Stimulated activated effector memory CD8-positive, alpha-beta T cell treated with anti-CD3 and anti-CD28 coated beads, Interleukin-12 subunit alpha, Interleukin-12 subunit beta, amount 100 ng/mL, for 72 hours (primary cell): ENCODE measurements at regions not wholly inside any gene's neighbourhood (a gene's known extent, or its start where the extent isn't known, plus 50 kb on each side); places are given as distances from the start of the nearest gene placed in this dataset.

Source experiments
- ATAC-seq: fragments of 150-1000 bp; cut with Tn5 transposase; 2 replicates; pipeline ENCODE4 v1.10.0; 2021
- DNase-seq, 2 donors: peaks; one replicate each; pipeline ENCODE4 v3.0.0; 2021 to 2022; ENCODE audit warnings: low spot score in 2 of 2
- H3K27ac Mint-ChIP-seq: one replicate; pipeline ENCODE4 v1.8.0; 2022; ENCODE audit warnings: mild to moderate bottlenecking, mixed read lengths
- H3K36me3 Mint-ChIP-seq: one replicate; pipeline ENCODE4 v1.8.0; 2022; ENCODE audit warnings: mild to moderate bottlenecking, mixed read lengths
- H3K4me1 Mint-ChIP-seq: one replicate; pipeline ENCODE4 v1.8.0; 2022; ENCODE audit warnings: mixed read lengths
- H3K4me3 Mint-ChIP-seq: one replicate; pipeline ENCODE4 v1.8.0; 2022; ENCODE audit warnings: mild to moderate bottlenecking, mixed read lengths
- H3K9me3 Mint-ChIP-seq: one replicate; pipeline ENCODE4 v1.8.0; 2022; ENCODE audit warnings: mixed read lengths

DNA sequence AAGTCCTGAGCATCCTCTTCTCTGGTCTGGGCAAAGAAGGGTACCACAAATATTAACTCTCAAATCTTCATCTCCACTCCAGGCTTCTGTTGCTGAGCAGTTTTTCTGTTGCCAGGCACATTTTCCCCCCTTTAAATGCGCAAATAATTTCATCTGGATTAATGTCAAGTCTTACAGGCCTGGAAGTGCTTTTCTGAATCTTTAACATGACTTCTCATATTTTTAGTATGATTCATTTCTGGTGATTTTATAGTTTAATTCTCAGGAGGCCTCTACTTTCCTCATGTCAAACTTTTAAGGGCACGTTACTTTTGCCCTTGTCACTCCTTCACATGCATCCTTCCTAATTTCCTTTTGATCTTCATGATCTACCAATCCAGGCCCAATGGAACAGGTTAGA, 510.2 kb downstream of the METTL15 start:
- Mint-ChIP-seq H3K36me3 (no peaks in the 10 kb centered on the region), H3K9me3 (peaks cover 9% of the 10 kb centered on the region), H3K27ac (no peak overlapping the region), H3K4me1 (no peaks in the 10 kb centered on the region), H3K4me3 (no peak overlapping the region)
- DNase-seq, result no peak
- ATAC-seq, result no peak

DNA sequence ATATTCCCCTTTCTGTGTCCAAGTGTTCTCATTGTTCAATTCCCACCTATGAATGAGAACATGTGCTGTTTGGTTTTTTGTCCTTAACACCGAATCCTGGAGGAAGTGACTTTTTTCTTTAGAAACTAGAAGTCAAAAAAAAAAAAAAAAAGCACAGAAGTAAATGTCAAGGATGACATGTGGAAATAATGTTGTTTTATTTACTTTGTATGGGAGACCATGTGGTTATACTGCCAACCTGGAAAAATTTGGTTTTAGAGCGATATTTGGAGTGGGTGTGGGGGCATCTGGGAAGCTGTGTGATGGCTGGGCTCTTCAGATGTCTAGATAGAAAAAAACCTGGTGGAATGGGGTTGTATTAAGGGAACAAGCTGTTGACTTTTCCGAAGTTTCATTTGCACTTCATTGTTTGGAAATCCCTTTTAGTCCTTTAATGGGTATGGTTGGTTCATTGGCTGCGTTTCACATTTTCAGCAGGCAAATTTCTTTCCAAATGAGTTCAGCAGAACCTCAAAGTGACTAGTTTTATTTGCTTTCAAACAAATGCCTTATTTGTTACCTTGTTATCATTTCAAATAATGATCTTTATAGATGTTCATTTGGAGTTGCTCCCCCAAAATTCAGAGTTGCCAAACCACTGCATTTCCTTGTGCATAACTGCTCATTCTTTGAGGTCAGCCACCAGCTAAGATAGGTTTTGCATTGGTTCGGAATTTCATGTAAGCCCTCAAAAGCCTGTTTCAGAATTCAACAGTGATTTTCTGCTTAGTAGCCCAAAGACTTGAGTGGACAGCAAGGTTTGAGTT, 508.2 kb downstream of the METTL15 start:
- no peak overlapping the region for H3K4me3 Mint-ChIP-seq
- no peak for ATAC-seq
- H3K36me3 Mint-ChIP-seq, result no peaks in the 10 kb centered on the region
- no peaks in the 10 kb centered on the region for H3K4me1 Mint-ChIP-seq
- H3K27ac Mint-ChIP-seq, result no peak overlapping the region
- H3K9me3 Mint-ChIP-seq, result peaks cover 4% of the 10 kb centered on the region
- no peak for DNase-seq

DNA sequence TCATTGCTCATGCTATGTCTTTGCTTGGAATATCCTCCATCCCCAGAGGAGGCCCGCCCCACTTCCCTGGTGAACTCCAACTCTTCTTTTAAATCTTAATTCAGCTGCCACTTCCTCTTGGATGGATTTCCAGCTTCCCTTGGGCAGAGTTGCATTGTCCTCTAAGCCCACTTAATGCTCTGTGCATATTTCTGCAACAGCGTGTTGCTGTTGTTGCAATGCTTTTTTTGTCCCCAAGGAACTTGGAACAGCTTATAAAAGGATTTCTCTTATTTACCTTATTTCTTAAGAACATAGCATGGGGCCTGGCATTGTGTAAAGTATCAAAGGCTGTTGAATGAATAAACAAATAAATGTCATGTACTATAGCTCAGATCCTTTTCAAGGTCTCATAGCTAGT, 507.4 kb downstream of the METTL15 start:
- Mint-ChIP-seq H3K4me1 (no peaks in the 10 kb centered on the region), H3K27ac (no peak overlapping the region), H3K9me3 (peaks cover 3% of the 10 kb centered on the region), H3K36me3 (no peaks in the 10 kb centered on the region), H3K4me3 (no peak overlapping the region)
- ATAC-seq (no peak), DNase-seq (no peak)

DNA sequence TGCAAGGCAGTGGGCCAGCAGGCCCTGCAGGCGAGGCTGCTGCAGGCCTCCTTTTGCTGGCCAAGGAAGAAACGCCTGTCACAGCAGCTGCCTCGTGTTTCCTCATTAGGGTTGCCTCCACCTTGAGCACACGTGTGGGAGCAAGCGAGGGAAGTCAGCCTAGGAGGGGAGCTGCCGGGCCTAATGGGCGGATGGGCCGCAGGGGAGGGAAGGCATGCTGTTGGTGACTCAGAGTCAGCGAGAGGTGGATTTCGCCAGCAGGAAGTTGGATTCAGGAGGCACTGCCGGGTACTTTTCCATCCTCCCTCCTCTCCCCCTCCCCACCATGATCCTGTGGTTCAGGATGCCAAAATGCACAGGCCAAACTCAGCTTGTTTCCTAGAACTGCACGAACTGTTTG, 498.7 kb downstream of the METTL15 start:
- no peak for DNase-seq
- ATAC-seq, result no peak
- peaks cover 20% of the 10 kb centered on the region for H3K9me3 Mint-ChIP-seq

DNA sequence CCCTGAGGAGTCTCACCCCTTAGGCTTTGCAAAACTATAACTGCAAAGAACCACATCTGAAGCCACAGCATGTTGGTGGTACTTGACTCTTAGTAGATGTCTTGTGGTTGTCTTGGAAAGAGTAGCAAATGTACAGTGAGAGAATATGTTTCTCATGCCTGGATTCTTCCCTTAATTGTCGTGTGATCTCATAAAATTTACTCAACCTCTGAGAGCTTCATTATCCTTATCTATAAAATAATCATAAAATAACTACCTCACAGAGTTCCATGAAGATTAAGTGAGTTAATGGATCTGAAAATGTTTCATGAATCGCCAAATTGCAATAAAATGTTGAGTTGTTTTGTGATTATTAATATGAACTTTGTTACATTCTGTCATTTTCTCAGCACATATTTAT, 491.5 kb downstream of the METTL15 start:
- H3K36me3 Mint-ChIP-seq, result no peaks in the 10 kb centered on the region
- H3K9me3 Mint-ChIP-seq, result peaks cover 10% of the 10 kb centered on the region

More for the DNA sequence above, 498.7 kb downstream of the METTL15 start:
- Mint-ChIP-seq H3K4me3 (no peak overlapping the region), H3K4me1 (no peaks in the 10 kb centered on the region), H3K27ac (no peak overlapping the region), H3K36me3 (no peaks in the 10 kb centered on the region)

DNA sequence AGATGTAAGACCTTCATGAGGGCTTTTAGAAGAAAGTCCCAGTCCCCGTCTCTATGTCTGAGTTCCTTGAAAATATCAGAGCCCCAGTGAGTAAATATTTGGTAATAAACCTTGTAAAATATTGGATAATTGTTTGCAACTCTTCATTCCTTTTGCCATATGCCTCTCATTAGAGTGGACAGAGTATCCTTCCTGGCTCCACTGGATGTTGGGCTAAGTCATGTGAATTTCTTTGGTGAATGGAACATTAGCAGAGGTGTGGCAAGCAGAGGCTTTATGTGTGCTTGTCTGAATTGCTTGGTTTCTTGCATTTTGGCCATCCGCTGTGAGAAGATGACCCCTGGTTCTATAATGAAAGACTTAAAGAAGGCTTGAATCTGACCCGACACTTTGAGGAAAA, 490.3 kb downstream of the METTL15 start:
- Mint-ChIP-seq H3K9me3 (peaks cover 10% of the 10 kb centered on the region), H3K4me1 (no peaks in the 10 kb centered on the region), H3K4me3 (no peak overlapping the region), H3K36me3 (no peaks in the 10 kb centered on the region), H3K27ac (no peak overlapping the region)
- DNase-seq (no peak), ATAC-seq (no peak)

More for the DNA sequence above, 491.5 kb downstream of the METTL15 start:
- DNase-seq, result no peak
- no peak overlapping the region for H3K4me3 Mint-ChIP-seq
- no peaks in the 10 kb centered on the region for H3K4me1 Mint-ChIP-seq
- no peak for ATAC-seq
- no peak overlapping the region for H3K27ac Mint-ChIP-seq

DNA sequence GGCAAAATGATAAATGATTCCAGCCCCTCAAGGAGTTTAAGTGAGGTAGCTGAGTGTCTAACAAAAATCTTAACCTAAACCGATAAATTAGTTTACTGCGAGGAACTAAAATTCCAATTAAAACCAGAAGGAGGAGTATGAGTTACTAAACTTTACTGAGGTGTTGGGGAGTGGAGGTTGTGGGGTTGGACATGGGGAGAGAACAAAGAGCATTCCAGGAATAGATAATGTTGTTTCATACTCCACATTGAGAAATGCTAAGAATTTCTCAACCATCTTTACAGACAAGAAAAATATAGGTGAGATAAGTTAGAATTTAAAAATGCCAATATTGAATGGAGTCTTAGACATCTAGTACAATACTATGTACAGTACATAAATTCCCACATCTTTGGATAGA, 488.6 kb downstream of the METTL15 start:
- Mint-ChIP-seq H3K4me3 (no peak overlapping the region), H3K27ac (no peak overlapping the region), H3K9me3 (peaks cover 7% of the 10 kb centered on the region), H3K36me3 (no peaks in the 10 kb centered on the region), H3K4me1 (no peaks in the 10 kb centered on the region)
- no peak for ATAC-seq
- DNase-seq, result no peak

DNA sequence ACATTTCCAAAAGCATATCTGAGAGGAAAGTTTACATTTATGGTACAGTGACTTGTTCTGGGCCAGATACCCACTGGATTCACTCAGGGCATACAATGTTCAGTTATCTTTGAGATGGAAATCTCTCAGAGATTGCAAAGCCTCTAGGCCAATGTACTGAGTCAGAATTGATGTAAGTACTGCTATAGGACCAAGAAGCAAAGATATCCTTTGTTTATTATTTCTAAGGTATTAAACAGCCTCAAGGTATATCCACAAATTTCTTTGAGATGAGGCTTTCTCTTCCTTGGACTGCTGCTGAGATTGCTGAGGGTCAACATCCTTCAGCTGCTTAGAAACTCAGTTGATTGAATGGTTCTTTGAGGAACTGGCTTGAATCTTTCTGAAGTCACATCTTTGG, 484.0 kb downstream of the METTL15 start:
- Mint-ChIP-seq H3K36me3 (no peaks in the 10 kb centered on the region), H3K9me3 (peaks cover 3% of the 10 kb centered on the region), H3K27ac (no peak overlapping the region), H3K4me3 (no peak overlapping the region), H3K4me1 (no peaks in the 10 kb centered on the region)
- ATAC-seq (no peak), DNase-seq (no peak)

DNA sequence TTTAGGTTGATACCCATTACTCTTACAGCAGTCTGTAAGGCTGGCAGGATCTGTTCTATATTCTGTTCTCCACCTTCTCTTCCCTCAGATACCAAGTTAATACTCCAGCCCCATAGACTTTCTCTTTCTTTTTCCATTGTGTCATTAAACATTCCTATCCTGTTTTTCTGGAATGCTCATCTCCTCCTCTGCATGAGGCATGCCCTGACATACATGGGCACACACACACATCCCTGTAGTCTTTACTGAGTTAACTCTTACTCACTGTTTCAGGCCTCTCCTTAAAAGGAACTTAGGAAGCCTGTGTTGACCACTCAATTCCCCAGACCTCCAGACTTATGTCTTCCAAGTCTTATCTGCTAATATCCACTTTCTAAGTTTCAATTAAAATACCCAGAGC, 476.8 kb downstream of the METTL15 start:
- Mint-ChIP-seq H3K9me3 (peaks cover 14% of the 10 kb centered on the region), H3K36me3 (no peaks in the 10 kb centered on the region), H3K27ac (no peak overlapping the region), H3K4me1 (no peaks in the 10 kb centered on the region), H3K4me3 (no peak overlapping the region)
- ATAC-seq, result no peak
- DNase-seq, result no peak

DNA sequence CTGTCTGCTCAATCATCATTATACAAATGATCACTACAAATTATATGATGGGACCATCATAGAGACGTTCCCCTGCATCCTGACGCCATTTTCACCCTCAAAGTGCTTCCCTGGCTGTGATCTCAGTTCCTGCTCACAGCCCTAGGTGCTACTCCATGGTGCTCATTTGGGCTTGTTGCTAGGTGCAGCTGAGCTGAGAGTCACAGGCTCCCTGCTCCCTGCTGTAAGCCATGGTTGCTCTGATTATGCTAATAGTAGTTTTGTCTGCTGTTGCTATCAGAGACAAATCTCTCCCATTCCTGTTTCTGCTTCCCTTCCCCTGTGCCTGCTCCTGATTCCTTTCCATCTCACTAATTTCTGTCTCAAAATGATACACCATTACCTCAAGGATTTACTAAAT, 474.3 kb downstream of the METTL15 start:
- Mint-ChIP-seq H3K4me3 (no peak overlapping the region), H3K4me1 (no peaks in the 10 kb centered on the region), H3K9me3 (peaks cover 14% of the 10 kb centered on the region), H3K27ac (no peak overlapping the region), H3K36me3 (no peaks in the 10 kb centered on the region)
- ATAC-seq (no peak), DNase-seq (no peak)

DNA sequence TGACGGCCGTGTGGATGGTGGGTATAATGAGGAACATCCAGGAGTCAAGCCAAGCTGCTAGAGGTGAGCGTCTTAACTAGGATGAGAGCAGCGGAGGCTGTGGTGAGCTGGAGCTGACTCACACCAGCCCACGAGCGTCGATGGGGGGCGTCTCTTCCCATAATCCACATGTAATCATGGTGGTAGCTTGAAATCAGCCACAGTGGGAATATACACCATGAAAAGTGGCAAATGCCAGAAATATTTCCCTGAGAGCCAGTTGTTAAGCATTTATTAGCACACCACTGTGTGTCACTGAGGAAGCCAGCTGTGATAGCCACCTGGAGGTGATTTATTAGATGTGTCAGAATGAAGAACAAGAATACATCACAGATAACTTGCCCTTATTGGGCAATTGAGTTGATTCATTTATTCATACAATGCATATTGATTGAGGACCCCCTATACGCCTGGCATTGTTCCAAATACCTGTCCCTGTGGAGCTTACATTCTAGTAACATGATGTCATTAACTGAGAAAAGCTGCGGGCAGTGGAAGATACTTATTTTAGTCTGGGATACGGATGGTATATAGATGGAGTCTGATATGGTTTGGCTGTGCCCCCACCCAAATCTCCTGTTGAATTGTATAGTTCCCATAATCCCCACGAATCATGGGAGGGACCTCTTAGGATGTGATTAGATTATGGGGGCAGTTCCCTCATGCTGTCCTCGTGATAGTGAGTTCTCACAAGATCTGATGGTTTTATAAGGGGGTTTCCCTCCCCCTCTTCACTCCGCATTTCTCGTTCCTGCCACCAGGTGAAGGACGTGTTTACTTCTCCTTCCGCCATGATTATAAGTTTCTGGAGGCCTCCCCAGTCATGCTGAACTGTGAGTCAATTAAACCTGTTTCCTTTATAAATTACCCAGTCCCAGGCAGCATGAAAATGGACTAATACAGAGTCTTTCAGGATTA, 473.4 kb downstream of the METTL15 start:
- H3K36me3 Mint-ChIP-seq, result no peaks in the 10 kb centered on the region
- H3K4me1 Mint-ChIP-seq, result no peaks in the 10 kb centered on the region
- H3K9me3 Mint-ChIP-seq, result peaks cover 14% of the 10 kb centered on the region
- no peak for ATAC-seq
- no peak for DNase-seq
- no peak overlapping the region for H3K4me3 Mint-ChIP-seq
- no peak overlapping the region for H3K27ac Mint-ChIP-seq

DNA sequence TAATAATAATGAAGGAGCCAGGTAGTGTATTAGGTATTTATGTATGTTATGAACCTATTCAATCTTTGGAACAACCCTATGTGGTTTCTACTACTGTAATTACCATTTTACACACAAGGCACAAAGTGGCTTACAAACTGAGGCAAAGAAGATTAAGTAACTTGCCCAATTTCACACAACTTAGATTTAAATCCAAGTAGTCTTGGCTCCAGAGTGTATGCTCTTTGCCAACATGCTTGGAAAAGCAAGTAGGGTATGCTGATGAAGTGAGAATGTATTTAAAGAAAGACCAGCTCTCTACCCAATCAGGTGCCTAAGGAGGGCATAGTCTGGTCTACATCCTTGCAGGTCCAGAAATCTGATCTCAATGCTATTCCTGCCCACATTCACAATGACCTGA, 463.2 kb downstream of the METTL15 start:
- DNase-seq (no peak), ATAC-seq (no peak)
- no peaks in the 10 kb centered on the region for H3K4me1 Mint-ChIP-seq
- peaks cover 18% of the 10 kb centered on the region for H3K9me3 Mint-ChIP-seq
- H3K36me3 Mint-ChIP-seq, result no peaks in the 10 kb centered on the region
- H3K27ac Mint-ChIP-seq, result no peak overlapping the region
- H3K4me3 Mint-ChIP-seq, result no peak overlapping the region

DNA sequence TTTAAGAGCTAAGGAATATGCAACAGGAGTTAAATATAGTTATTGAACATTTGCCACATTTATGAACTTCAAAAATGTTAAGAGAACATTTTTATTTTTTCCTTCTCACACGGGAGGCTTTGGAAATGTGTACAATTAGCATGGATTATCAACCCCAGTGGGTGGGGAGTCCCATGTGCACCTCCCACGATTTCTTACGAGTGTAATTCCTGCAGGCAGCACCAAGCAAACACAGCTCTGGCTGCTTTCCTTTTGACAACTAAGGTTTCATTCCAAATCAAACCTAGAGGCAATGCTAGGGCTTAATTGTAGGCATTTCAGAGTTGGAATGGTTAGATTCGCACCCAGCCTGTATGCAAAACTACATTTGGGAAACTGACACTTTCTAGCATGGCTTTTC, 460.9 kb downstream of the METTL15 start:
- H3K4me3 Mint-ChIP-seq, result no peak overlapping the region
- H3K9me3 Mint-ChIP-seq, result peaks cover 21% of the 10 kb centered on the region
- no peak for DNase-seq
- H3K36me3 Mint-ChIP-seq, result no peaks in the 10 kb centered on the region
- ATAC-seq, result no peak
- H3K27ac Mint-ChIP-seq, result no peak overlapping the region
- no peaks in the 10 kb centered on the region for H3K4me1 Mint-ChIP-seq

DNA sequence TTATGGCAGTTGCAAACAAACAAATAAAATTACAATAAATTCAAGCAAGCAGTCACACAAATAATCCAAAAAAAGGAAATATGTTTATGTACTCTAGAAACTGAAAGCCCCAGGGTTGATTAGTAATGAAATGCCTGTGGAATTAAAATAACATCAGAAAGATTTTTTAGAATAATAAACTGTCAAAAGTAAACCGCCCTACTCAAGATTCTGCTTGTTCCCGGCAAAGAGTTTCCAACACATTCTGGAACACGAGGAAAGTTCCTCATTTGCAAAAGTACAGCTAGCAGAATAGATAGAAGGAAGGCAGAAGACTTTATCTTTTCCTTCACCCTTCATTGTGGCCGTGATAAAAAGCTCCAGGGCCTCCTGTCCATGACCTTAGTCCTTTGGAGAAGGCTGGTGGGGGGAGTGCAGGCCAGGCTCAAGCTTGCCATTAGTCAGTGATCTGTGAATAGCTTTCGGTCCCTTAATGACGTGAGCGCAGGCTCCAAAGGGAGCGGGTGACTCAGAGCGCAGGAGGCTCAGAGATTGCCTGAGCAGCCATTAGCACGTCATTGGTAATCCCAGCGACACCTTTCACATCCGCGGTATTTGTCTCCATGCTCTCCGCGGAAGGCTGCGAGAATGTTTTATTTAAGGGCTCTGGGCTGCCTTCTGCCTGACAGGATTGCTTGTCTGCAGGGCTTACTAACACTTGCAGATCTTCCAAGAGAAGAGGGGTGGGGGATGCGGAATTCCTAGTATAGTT, 458.3 kb downstream of the METTL15 start:
- DNase-seq (no peak), ATAC-seq (no peak)
- no peak overlapping the region for H3K4me3 Mint-ChIP-seq
- peaks cover 19% of the 10 kb centered on the region for H3K9me3 Mint-ChIP-seq
- H3K27ac Mint-ChIP-seq, result no peak overlapping the region
- no peaks in the 10 kb centered on the region for H3K4me1 Mint-ChIP-seq
- no peaks in the 10 kb centered on the region for H3K36me3 Mint-ChIP-seq

DNA sequence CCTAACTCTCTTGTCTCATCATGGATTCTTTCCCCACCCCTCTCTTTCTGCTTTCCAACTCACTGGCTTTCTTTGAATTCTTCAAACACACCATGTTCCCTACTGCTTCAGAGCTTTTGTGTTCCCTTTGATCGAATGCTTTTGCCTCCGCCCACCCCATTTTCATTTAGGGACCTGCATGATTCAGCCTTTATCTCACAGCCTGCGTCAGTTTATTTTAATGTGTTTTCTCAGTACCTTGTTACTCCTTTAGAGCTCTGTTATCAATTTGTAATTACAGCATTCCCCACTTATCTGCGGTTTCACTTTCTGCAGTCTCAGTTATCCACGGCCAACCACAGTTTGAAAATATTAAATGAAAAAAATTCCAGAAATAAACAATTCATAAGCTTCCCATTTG, 451.3 kb downstream of the METTL15 start:
- no peak for DNase-seq
- Mint-ChIP-seq H3K4me1 (no peaks in the 10 kb centered on the region), H3K9me3 (peaks cover 11% of the 10 kb centered on the region), H3K4me3 (no peak overlapping the region), H3K27ac (no peak overlapping the region), H3K36me3 (no peaks in the 10 kb centered on the region)
- no peak for ATAC-seq
